ENCODE measurements at regions not wholly inside any gene's neighbourhood (a gene's known extent, or its start where the extent isn't known, plus 50 kb on each side); places are given as distances from the start of the nearest gene placed in this dataset.
"Not testable (repeated sequence)": the region's sequence is repeated elsewhere in the genome, so short reads cannot be mapped to it uniquely, and the experiment has no call there.

DNA sequence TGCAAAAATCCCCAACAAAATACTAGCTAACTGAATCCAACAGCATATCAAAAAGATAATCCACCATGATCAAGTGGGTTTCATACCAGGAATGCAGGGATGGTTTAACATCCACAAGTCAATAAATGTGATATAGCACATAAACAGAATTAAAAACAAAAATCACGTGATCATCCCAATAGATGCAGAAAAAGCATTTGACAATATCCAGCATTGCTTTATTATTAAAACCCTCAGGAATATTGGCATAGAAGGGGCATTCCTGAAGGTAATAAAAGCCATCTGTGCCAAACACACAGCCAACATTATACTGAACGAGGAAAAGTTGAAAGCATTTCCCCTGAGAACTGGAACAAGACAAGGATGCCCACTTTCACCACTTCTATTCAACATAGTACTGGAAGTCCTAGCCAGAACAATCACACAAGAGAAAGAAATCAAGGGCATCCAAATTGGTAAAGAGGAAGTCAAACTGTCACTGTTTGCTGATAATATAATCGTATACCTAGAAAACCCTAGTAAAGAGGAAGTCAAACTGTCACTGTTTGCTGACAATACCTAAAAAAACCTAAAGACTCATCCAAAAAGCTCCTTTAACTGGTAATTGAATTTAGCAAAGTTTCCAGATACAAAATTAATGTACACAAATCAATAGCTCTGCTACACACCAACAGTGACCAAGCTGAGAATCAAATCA lies 109.8 kb downstream of the RNASET2 start:
- not testable (repeated sequence) for TF ChIP-seq EZH2phosphoT487, EZH2 (IDR thresholded peaks at IDR 0.05)
- TF ChIP-seq, protein P1, sequence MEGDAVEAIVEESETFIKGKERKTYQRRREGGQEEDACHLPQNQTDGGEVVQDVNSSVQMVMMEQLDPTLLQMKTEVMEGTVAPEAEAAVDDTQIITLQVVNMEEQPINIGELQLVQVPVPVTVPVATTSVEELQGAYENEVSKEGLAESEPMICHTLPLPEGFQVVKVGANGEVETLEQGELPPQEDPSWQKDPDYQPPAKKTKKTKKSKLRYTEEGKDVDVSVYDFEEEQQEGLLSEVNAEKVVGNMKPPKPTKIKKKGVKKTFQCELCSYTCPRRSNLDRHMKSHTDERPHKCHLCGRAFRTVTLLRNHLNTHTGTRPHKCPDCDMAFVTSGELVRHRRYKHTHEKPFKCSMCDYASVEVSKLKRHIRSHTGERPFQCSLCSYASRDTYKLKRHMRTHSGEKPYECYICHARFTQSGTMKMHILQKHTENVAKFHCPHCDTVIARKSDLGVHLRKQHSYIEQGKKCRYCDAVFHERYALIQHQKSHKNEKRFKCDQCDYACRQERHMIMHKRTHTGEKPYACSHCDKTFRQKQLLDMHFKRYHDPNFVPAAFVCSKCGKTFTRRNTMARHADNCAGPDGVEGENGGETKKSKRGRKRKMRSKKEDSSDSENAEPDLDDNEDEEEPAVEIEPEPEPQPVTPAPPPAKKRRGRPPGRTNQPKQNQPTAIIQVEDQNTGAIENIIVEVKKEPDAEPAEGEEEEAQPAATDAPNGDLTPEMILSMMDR (IDR thresholded peaks at IDR 0.05): not testable (repeated sequence)

Measured in neural progenitor cell (in vitro differentiated cells).